C1 segment of cervical spinal cord (tissue), 14 donors: ENCODE measurements at regions not wholly inside any gene's neighbourhood (a gene's known extent, or its start where the extent isn't known, plus 50 kb on each side); places are given as distances from the start of the nearest gene placed in this dataset.
"Not testable (repeated sequence)": the region's sequence is repeated elsewhere in the genome, so short reads cannot be mapped to it uniquely, and the experiment has no call there.

Experiments used
- DNase-seq, 14 donors: peaks; one replicate each; lab custom pipeline; 2025; lab: John Stamatoyannopoulos, UW

DNA sequence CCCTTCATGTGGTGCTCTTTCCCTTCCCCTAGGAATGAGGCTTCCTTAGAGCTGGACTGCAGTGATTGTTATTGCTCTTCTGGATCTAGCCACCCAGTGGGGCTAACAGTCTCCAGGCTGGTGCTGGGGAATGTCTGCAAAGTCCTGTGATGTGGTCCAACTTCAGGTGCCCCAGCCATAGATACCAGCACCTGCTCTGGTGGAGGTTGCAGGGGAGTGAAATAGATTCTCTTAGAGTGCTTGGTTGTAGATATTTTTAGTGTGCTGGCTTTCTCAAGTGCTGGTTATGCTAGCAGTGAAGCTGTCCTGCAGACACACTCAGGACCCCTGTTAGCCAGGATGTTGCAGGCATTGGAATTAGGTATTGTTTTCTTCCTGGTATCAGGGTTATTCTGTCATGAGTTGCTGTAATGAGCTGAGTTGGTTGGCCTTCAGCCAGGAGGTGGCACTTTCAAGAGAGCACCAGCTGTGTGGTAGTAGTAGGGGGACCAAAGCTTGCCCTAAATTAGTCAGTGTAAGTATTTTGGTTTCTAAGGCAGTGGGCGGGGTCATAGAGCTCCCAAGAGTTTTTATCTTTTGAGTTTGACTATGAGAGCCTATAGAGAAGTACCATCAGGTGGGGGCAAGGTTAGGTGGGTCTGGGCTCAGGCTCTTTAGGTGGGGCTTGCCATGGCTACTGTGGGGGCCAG lies 317.5 kb upstream of the SGO1 start:
- DNase-seq = no peak

DNA sequence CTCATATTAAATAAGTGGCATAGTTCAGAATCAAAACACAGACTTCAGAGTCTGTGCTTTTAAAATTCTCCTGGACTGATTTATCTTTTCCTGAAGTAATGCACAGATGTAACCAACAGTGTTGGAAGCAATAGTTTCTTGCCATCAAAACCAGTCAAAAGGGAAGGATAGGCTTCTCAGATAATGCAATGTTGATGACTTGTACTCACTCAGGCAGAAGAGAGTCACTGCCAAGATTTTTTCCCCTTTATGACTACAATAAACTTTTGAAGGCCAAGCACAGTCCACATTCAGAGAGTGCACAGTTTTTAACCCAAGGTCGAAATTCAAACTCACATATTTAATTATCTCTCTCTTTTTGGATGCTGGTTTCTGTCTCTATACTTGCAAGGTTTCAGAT lies 305.0 kb upstream of the SGO1 start:
- DNase-seq = no peak

DNA sequence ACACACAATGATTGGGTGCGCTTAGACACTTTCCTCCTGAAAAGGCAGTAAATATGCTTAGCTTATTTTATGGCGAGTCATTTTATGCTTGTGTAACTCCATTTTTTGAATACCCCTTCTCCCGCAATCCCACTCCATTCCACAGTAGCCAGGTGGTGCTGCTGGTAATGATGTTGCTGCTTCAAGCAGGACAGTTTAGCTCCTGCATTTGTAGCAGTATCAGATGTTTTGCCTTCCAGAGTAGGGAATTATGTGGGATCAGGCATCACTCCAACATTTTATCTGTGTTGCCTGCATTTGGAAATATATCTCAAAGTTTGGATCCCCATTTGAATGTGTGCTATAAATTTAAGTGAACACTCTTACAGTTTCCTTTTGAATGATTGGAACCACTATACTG lies 302.1 kb upstream of the SGO1 start:
- DNase-seq = no peak

DNA sequence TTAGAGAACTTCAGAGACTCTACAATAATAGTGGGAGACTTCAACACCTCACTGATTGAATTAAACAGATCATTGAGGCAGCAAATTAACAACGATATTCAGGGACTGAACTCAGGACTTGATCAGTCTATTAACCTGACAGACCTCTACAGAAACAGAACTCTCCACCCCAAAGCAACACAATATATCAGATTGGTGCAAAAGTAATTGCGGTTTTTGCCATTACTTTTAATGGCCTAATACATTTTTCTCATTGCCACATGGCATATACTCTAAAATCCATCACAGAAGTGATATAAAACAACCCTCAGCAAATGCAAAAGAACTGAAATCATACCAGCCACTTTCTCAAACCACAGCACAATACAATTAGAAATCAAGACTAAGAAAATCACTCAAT lies 298.1 kb upstream of the SGO1 start:
- no peak for DNase-seq

DNA sequence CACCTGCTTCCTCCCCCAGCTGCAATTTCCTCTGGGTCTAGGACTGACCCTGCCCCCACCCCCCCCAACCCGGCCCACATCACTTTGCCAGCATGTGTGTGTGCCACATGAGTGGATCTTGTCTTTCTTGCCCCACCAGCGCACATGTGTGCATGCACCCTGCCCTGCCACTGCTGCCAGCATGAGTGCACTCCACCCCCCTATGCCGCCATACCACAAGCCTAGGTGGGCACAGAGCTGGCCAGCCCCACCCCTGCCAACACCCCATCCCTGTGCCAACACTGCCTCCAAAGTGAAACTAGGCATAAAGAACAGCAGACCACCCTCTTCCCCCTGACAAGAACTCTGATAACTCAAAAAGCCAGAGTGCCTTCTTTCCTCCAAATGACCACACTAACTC lies 296.3 kb upstream of the SGO1 start:
- no peak for DNase-seq

DNA sequence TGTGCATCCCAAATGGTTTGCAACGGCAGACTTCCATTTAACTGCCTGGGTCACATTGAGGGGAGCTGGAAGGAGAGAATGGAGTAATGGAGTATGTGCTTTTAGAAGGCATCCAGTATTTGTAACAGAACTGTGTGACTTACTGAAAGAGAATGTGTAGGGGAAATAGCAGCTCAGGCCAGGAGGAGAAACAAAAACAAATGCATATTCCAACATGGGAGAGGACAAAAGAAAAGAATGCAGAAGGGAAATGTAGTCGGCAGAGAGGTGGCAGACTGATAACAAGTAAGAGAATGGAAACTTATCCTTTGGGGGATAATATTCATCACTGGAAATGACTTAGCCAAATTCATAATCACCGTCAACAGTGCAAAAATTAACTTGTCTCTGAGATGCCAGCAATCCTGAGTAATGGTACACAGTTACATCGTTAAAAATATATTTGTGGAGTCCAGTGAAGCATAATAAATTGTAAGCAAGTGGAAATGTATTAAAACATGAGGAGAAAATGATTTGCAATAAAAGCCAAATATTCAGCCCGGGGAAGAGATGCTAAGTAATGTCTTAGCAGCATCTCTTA lies 294.9 kb upstream of the SGO1 start:
- DNase-seq = no peak

DNA sequence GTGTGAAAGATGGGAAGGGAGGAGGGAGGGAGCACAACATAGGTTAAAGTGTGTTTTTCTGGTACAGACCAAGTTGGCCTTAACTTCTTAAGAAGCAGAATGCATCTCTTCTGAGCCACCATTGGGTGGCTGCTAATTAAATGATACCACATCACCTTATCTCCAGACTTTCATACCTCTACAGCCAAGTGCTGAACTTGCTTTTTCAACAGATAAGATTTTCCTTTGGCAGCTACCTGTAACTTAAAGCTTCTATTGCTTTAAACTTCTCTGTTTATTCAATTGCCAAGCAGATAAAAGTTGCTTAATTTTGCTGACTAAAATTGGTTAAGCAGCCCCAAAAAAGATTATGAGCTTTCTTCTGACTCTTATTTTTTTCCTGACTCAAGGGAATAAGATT lies 292.4 kb upstream of the SGO1 start:
- DNase-seq = no peak

DNA sequence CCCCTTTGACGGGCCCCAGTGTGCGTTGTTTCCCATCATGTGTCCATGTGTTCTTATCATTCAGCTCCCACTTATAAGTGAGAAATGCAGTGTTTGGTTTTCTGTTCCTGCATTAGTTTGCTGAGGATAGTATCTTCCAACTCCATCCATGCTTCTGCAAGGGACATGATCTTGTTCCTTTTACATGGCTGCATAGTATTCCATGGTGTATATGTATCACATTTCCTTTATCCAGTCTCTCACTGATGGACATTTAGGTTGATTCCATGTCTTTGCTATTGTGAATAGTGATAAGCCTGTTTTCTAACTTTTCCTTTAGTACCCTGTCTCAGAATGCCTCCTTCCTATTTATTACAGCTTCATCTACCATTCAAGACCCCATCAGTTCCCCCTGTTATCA lies 278.2 kb upstream of the SGO1 start:
- not testable (repeated sequence) for DNase-seq

DNA sequence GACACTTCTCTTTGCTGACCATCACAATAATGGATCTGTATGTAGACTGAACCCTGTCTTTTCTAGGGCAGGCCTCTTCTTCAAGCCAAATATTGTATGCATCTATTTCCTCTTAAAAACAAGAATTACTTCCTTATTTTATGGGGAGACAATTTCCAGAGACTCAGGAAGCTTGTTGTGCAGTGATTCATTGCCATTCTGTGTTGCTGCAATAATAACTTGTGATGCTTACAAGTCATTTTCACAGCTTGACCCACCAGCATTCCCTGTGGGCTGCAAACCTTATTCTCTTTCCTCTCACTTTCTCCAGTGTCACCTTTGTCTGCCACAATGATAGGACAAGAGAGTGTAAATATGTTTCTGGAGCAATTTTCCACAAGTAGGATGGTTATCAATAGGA lies 276.7 kb upstream of the SGO1 start:
- no peak for DNase-seq

DNA sequence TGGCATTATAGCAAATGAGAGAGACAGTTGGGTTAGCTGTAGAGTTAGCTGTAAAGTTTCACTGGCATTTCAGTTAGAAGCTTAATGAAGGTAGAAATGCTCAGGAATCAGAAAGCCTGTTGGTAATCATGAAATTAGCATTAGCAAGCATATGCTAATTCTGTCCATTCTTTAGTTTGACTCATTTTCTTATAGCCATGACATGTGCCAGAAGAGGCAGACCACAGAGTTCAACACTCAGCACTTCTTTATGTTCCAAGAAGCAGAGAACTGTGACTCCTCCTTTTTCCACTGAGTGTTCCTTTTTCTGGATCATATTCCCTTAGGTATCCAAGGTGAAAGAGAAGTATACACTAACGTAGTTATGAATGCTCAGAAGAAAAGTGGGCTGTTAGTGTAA lies 276.2 kb upstream of the SGO1 start:
- no peak for DNase-seq

DNA sequence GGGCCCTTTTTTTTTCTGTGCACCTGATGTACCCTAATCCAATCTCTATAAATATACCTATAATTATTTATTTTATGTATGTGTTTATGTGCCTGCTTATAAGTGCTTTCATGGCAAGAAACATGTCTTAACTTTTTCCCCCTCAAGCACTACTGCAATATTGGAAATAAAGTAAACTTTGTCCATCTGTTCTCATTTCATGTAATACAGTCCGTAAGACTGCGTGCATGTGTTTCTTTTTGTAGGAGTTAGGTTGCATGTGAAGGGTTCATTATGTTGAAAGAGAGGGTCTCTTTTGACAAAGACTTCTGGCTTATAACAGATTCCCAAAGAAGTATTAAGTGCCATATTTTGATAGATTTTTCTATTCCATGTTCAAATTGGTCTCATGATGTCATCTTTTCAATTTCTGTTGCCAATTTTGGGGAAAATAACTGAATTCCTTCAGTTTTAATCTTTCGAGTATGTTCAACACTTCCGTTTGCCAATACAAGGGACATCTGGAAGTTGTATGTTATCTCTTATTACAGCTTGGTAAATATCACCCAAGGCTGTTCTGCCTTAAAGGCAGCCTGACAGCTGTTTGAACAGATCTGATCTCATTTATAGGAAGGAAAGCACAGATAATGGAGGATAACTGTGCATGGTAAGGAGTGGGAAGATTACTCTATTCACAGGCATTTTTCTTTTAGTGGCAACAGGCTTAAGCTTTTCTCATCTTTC lies 273.1 kb upstream of the SGO1 start:
- DNase-seq = no peak

DNA sequence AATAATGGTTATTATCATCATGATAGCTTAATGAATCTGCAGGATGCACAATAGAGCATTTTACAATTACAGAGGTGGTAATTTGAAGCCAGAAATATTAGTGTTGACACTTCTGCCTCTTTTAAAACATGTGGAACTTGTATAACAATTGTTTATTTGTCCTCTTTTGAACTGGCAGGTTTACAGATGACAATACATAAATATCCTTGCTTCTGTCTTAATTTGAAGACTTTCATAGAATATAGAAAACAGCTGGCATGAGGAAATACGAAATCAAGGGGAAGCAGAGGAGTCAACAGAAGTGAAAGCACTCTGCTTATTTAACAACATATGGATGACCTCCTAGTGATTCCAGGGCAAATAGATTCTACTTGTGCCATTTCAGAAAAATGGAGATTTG lies 270.5 kb upstream of the SGO1 start:
- DNase-seq = no peak

DNA sequence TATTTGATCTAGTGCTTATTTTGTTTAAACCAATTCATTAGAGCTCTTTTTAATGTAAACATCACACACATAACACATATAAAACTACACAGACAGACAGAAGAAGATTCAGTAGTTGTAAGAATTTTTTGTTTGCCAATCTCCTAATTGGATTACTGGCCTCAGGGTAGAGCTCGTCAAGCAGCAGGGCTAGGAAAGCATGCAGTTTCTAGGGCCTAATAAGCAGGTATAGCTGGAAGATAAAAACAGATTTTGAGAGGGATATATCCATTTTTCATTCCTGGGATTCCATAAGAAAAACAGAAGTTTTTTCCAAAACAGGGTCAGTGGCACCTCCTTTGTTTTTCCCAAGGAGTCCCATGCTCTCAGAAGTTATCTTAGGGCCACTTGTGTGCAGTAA lies 265.2 kb upstream of the SGO1 start:
- DNase-seq = no peak

DNA sequence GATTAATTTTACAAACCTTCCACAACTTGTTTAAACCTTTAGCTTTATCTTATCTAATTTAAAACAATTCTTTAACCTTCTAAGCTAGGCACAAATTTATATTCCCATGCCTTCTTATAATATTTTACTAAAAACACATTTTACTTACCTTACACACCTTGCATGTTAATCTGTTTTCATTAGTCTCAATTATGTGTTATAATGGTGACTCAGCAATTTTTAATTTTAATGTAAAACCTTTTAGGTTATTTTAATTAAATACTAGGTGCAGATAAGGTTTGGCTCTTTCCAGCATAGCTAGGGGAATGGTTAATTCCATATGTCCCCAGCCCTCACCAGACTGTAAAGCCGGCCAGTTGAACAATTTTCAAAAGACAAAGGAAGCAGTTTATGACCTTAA lies 264.6 kb upstream of the SGO1 start:
- no peak for DNase-seq

DNA sequence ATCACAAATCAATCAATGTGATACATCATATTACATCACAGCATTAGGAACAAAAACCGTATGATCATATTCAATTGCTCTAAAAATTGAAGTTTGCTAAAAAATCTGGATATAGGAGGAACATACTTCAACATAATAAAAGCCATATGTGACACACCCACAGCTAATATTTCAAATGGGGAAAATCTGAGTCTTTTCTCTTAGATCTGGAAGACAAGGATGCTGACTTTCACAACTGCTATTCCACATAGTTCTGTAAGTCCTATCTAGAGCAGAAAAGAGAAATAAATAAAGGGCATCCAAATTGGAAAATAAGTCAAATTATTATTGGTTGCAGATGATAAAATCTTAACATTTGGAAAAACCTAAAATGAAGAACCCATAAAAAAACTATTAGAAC lies 256.8 kb upstream of the SGO1 start:
- DNase-seq = no peak

DNA sequence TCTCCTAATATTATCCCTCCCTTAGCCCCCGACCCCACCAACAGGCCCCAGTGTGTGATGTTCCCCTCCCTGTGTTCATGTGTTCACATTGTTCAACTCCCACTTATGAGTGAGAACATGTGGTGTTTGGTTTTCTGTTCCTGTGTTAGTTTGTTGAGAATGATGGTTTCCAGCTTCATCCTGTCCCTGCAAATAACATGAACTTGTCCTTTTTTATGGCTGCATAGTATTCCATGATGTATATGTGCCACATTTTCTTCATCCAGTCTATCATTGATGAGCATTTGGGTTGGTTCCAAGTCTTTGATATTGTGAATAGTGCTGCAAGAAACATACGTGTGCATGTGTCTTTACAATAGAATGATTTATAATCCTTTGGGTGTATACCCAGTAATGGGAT lies 241.3 kb upstream of the SGO1 start:
- not testable (repeated sequence) for DNase-seq

DNA sequence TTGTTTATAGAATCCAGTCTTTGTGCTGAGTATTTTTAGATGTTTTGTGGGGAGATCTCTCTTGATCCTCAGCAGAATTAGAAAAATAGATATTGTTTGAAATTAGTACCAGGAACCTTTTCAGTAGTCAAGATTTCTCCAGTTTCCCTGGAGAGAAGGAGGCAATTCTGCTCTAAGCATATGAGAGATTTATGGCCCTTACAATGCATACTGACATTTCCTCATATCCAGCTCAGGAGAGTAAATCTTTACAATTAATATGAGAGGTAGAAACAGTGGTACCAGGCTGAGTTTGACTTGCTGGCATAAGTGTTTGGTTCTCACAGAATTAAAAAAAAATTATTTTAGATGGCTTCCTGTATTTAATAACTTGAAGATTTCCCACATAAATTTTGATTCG lies 239.1 kb upstream of the SGO1 start:
- no peak for DNase-seq

DNA sequence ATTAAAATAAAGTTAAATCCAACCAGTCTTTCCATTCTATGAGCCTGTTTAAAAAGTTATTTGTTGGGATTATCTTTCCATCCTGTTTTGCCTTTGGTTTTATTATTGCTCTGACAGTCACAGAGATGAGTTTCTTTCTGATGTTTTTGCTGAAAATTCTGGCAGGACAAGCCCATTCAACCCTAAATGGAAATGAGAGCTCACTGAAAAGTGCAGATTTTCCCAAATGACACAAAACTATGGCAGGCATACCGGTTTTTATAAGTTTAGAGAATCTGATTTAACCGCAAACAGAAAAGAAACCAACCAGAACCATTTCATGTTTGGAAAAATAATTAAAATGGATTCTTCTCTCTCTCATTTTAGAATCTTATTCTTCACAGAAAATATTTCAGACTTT lies 238.1 kb upstream of the SGO1 start:
- DNase-seq = no peak

DNA sequence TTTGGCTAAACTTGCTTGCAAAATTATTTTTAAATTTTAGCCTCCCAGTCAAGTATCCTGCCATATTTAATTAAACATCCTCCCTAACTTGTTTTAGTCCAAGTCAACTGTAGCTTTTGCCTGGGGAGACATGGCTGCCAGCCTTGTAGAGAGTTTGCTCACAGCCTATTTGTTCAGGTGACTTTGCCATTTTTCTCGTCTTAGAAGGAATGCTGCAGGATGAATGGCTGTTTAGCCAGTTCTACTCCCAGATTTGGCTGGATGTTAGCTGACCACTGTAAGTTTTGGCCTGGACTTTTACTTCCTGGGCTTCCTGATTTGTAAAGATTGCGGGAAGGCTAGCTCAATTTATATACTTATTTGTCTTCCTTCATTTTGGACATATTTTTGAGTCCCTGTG lies 236.4 kb upstream of the SGO1 start:
- no peak for DNase-seq

DNA sequence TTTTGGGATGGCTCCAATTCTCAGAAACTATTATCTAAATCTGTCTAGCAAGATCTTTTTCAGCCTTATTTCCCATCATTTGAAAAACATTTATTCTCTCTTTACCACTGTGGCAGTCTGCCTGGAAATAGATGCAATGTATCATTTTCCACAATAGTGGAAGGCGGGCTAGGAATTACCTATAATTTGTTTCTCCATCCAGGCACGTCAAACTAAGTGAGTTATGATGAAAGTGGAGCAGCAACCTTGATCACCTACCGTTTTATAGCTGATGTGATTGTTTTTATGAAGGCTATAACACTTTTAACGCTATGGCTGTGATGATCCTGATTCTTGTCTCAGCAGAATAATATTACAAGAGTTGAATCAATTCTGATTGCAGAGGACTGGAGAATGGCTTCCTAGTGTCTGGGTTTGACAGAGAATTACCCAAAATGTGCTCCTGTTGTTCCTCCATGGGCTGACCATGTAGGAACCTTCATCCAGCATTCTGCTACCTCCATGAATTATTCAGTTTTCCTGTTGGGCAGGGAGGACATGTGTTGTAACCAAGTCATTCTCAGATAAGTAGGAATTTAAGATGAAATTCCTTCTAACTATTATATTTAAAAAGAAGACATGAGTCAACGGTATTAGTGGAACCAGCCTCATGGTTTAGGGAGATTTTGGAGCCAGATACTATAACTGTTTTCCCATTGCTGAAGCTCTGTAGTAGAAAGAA lies 231.5 kb upstream of the SGO1 start:
- no peak for DNase-seq

DNA sequence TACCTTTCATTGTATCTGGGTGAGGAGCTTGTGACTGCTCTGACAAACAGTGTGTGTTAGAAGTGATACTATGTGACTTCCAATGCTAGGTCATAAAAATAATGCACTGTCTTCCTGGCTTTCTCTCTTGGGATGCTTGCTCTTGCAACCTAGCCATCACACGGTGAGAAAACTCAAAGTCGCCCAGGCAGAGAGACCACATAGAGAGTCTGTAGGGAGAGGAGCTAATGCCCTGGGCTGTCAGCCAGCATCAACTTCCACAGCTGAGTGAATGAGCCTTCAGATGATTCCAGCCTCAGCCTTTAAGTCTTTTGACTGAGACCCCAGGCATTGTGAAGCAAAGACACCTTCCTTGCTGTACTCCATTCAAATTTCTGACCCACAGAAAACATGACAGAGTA lies 220.6 kb upstream of the SGO1 start:
- no peak for DNase-seq

DNA sequence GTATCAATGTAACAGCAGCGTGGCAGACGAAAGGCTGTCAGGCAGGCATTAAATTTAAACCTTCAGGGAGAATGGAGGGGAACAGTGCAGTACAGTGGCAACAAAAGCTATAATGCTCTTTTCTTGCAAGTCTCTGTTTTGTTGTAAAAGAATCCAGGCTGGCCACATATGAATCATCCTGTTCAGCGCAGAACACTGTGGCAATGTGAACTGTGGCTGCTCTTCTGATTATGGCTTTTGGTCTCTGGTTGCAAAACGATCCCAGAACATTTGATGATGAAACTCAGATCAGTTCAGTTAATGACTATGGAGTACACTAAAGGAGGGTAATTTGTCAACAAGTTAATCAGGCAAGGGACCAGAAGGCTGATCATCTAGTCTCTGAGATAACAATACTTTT lies 219.7 kb upstream of the SGO1 start:
- no peak for DNase-seq

DNA sequence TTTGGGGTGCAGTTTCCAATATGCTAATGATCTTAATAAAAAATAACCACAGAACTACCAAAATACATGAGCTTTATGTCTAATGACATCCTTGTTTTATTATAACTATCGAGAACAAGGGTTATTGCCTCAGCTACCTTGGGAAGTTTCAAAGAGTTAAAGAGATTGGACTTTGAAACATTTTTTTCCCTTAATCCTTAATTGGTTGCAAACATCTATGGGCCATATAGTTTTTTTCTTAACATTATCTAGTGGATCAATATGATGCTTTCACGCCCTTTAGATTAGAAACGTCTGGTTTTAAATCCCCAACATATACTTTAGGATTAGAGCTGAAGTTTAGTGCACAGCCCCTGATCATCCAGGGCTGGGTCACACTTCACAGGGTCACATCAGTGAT lies 219.2 kb upstream of the SGO1 start:
- no peak for DNase-seq
